C4-2B (cell line): ENCODE measurements at regions not wholly inside any gene's neighbourhood (a gene's known extent, or its start where the extent isn't known, plus 50 kb on each side); places are given as distances from the start of the nearest gene placed in this dataset.

ENCODE experiments used
- CTCF ChIP-seq: fragments of 450-650 bp; conservative IDR thresholded peaks from 2 replicates; pipeline ENCODE4 v1.5.1; 2017; ENCODE audit warnings: mild to moderate bottlenecking
- ZFX ChIP-seq: fragments of 450-650 bp; IDR thresholded peaks from 2 replicates; pipeline ENCODE4 v1.6.1; 2017

GRCh38 chr10:71033396-71033980 is 145.1 kb upstream of the PCBD1 start:
- TF ChIP-seq CTCF: no peak
- no peak for TF ChIP-seq ZFX
